SK-N-SH (cell line): ENCODE measurements at regions not wholly inside any gene's neighbourhood (a gene's known extent, or its start where the extent isn't known, plus 50 kb on each side); places are given as distances from the start of the nearest gene placed in this dataset.

Experiments
- JUND ChIP-seq: IDR thresholded peaks from 2 replicates; pipeline ENCODE4 v1.4.0; 2012
- RAD21 ChIP-seq: IDR thresholded peaks from 2 replicates; pipeline ENCODE4 v1.6.1; 2012; ENCODE audit warnings: mild to moderate bottlenecking, low read length
- YY1 ChIP-seq: IDR thresholded peaks from 2 replicates; pipeline ENCODE4 v1.4.0; 2012; ENCODE audit warnings: low read depth, mild to moderate bottlenecking
- TF ChIP-seq, protein P1 (sequence below): fragments of 200-600 bp; sonication (generic); IDR thresholded peaks from 2 replicates; pipeline ENCODE4 v1.6.1; 2017; ENCODE audit warnings: antibody characterized with exemption, mild to moderate bottlenecking, moderate library complexity
- TF ChIP-seq, protein P2 (sequence below): fragments of 150-350 bp; IDR thresholded peaks from 2 replicates; pipeline ENCODE4 v1.6.1; 2016; ENCODE audit warnings: mild to moderate bottlenecking, low read depth, low read length

DNA sequence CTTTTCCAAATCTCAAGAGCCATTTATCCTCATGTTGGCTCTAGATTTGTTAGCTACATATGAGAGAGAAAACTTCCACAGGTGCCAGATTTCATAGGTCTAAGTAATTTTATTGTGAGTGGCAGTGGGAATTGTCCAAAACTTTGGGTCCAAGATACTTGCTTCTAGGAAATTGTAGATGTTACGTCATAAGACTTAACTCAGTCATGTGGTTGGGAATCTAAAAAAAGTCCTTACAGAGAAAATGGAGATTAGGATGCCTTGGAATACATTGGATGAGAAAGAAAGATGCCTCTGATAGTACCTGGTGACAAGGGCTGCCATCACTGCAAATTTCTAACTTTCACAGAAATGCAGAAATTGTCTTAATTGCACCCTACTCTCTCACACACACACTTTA, 506.5 kb downstream of the C4orf33 start:
- TF ChIP-seq, protein P1, sequence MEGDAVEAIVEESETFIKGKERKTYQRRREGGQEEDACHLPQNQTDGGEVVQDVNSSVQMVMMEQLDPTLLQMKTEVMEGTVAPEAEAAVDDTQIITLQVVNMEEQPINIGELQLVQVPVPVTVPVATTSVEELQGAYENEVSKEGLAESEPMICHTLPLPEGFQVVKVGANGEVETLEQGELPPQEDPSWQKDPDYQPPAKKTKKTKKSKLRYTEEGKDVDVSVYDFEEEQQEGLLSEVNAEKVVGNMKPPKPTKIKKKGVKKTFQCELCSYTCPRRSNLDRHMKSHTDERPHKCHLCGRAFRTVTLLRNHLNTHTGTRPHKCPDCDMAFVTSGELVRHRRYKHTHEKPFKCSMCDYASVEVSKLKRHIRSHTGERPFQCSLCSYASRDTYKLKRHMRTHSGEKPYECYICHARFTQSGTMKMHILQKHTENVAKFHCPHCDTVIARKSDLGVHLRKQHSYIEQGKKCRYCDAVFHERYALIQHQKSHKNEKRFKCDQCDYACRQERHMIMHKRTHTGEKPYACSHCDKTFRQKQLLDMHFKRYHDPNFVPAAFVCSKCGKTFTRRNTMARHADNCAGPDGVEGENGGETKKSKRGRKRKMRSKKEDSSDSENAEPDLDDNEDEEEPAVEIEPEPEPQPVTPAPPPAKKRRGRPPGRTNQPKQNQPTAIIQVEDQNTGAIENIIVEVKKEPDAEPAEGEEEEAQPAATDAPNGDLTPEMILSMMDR: no peak
- TF ChIP-seq JUND (no peak), YY1 (no peak), RAD21 (no peak)
- TF ChIP-seq, protein P2, sequence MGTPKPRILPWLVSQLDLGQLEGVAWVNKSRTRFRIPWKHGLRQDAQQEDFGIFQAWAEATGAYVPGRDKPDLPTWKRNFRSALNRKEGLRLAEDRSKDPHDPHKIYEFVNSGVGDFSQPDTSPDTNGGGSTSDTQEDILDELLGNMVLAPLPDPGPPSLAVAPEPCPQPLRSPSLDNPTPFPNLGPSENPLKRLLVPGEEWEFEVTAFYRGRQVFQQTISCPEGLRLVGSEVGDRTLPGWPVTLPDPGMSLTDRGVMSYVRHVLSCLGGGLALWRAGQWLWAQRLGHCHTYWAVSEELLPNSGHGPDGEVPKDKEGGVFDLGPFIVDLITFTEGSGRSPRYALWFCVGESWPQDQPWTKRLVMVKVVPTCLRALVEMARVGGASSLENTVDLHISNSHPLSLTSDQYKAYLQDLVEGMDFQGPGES: no peak
